Spinal cord (tissue), 9 donors: ENCODE measurements at regions not wholly inside any gene's neighbourhood (a gene's known extent, or its start where the extent isn't known, plus 50 kb on each side); places are given as distances from the start of the nearest gene placed in this dataset.
"Not testable (repeated sequence)": the region's sequence is repeated elsewhere in the genome, so short reads cannot be mapped to it uniquely, and the experiment has no call there.

Experiments used
- DNase-seq, 6 donors: peaks; one replicate each; pipeline versions ENCODE4 v3.0.0 to v3.0.0-alpha.2; 2013 to 2015; ENCODE audit warnings: low spot score in 6 of 6, low read depth in 4 of 6
- H3K27ac ChIP-seq: one replicate; pipeline ENCODE4 v1.5.1; 2013; ENCODE audit warnings: low read depth, low read length, control low read depth
- H3K27me3 ChIP-seq: one replicate; pipeline ENCODE4 v1.6.1; 2013; ENCODE audit warnings: low read length; ENCODE audit not compliant: control insufficient read depth, insufficient read depth
- H3K36me3 ChIP-seq: one replicate; pipeline ENCODE4 v1.6.1; 2013; ENCODE audit warnings: low read length; ENCODE audit not compliant: control insufficient read depth, insufficient read depth
- H3K4me1 ChIP-seq: one replicate; pipeline ENCODE4 v1.6.1; 2013; ENCODE audit warnings: low read length; ENCODE audit not compliant: control insufficient read depth, insufficient read depth
- H3K4me3 ChIP-seq: one replicate; pipeline ENCODE4 v1.5.1; 2013; ENCODE audit warnings: low read depth, low read length, control low read depth
- H3K9me3 ChIP-seq: one replicate; pipeline ENCODE4 v1.6.1; 2013; ENCODE audit warnings: low read length; ENCODE audit not compliant: control insufficient read depth, insufficient read depth
- WGBS: methylation state at CpG from one replicate; pipeline ENCODE4 v1.1.5; 2013; ENCODE audit warnings: missing lambda C conversion rate; ENCODE audit not compliant: insufficient coverage; 5-methylcytosine and 5-hydroxymethylcytosine counted together
- donor health status: healthy.

GRCh38 chr7:53229202-53229601, 193.8 kb downstream of the POM121L12 start:
- Histone ChIP-seq H3K36me3 (no peaks in the 10 kb centered on the region), H3K27ac (no peak overlapping the region), H3K9me3 (no peaks in the 10 kb centered on the region), H3K4me3 (no peak overlapping the region), H3K4me1 (no peaks in the 10 kb centered on the region), H3K27me3 (no peaks in the 10 kb centered on the region)
- no CpG with 5 or more reads among the region's 4 CpGs for WGBS
- no peak for DNase-seq

- Histone ChIP-seq H3K27ac (no peak overlapping the region), H3K36me3 (no peaks in the 10 kb centered on the region), H3K27me3 (no peaks in the 10 kb centered on the region), H3K4me1 (no peaks in the 10 kb centered on the region), H3K9me3 (no peaks in the 10 kb centered on the region), H3K4me3 (no peak overlapping the region)
- WGBS: 67% methylated on average over 3 of the region's 4 CpGs
- no peak for DNase-seq
These were observed 202.0 kb downstream of the POM121L12 start for GRCh38 chr7:53237344-53237913.

- no peak for DNase-seq
- 87% methylated on average over 5 of the region's 6 CpGs for WGBS
- H3K36me3 ChIP-seq: no peaks in the 10 kb centered on the region
These were observed 202.7 kb downstream of the POM121L12 start for GRCh38 chr7:53238021-53238605.

GRCh38 chr7:53239151-53239550, 203.7 kb downstream of the POM121L12 start:
- H3K36me3 ChIP-seq, H3K4me3 ChIP-seq, H3K9me3 ChIP-seq, H3K27me3 ChIP-seq, H3K4me1 ChIP-seq, H3K27ac ChIP-seq, DNase-seq: not testable (repeated sequence)
- WGBS: 88% methylated on average over 6 of the region's 7 CpGs

More at GRCh38 chr7:53238021-53238605, 202.7 kb downstream of the POM121L12 start:
- Histone ChIP-seq H3K27me3 (no peaks in the 10 kb centered on the region), H3K9me3 (no peaks in the 10 kb centered on the region), H3K4me1 (no peaks in the 10 kb centered on the region), H3K27ac (no peak overlapping the region), H3K4me3 (no peak overlapping the region)

GRCh38 chr7:53245721-53246120, 210.3 kb downstream of the POM121L12 start:
- DNase-seq: no peak
- H3K4me1 ChIP-seq: no peaks in the 10 kb centered on the region
- 66% methylated on average over 4 of the region's 4 CpGs for WGBS
- no peak overlapping the region for H3K4me3 ChIP-seq
- no peaks in the 10 kb centered on the region for H3K27me3 ChIP-seq
- no peaks in the 10 kb centered on the region for H3K9me3 ChIP-seq
- no peaks in the 10 kb centered on the region for H3K36me3 ChIP-seq
- H3K27ac ChIP-seq: no peak overlapping the region

- H3K4me1 ChIP-seq: no peaks in the 10 kb centered on the region
- no peaks in the 10 kb centered on the region for H3K9me3 ChIP-seq
- H3K4me3 ChIP-seq: no peak overlapping the region
- no peaks in the 10 kb centered on the region for H3K36me3 ChIP-seq
- no peaks in the 10 kb centered on the region for H3K27me3 ChIP-seq
- no peak for DNase-seq
- H3K27ac ChIP-seq: no peak overlapping the region
- WGBS: no CpG with 5 or more reads among the region's 1 CpG
These were observed 211.5 kb downstream of the POM121L12 start for GRCh38 chr7:53246957-53247356.

GRCh38 chr7:53252539-53252938, 217.1 kb downstream of the POM121L12 start:
- H3K27ac ChIP-seq: no peak overlapping the region
- H3K9me3 ChIP-seq: no peaks in the 10 kb centered on the region
- WGBS: no CpG with 5 or more reads among the region's 1 CpG
- no peak overlapping the region for H3K4me3 ChIP-seq
- no peak for DNase-seq
- H3K4me1 ChIP-seq: no peaks in the 10 kb centered on the region
- H3K36me3 ChIP-seq: no peaks in the 10 kb centered on the region
- no peaks in the 10 kb centered on the region for H3K27me3 ChIP-seq

GRCh38 chr7:53272081-53272480, 236.6 kb downstream of the POM121L12 start:
- Histone ChIP-seq H3K36me3 (no peaks in the 10 kb centered on the region), H3K4me1 (no peaks in the 10 kb centered on the region), H3K27ac (no peak overlapping the region), H3K9me3 (no peaks in the 10 kb centered on the region), H3K27me3 (no peaks in the 10 kb centered on the region), H3K4me3 (no peak overlapping the region)
- DNase-seq: no peak
- WGBS: 17% methylated on average over 1 of the region's 4 CpGs

- H3K9me3 ChIP-seq: no peaks in the 10 kb centered on the region
- WGBS: no CpG with 5 or more reads among the region's 5 CpGs
- no peak for DNase-seq
- H3K36me3 ChIP-seq: no peaks in the 10 kb centered on the region
- H3K27me3 ChIP-seq: no peaks in the 10 kb centered on the region
- no peak overlapping the region for H3K27ac ChIP-seq
- no peaks in the 10 kb centered on the region for H3K4me1 ChIP-seq
- no peak overlapping the region for H3K4me3 ChIP-seq
These were observed 245.9 kb downstream of the POM121L12 start for GRCh38 chr7:53281312-53281711.

GRCh38 chr7:53292341-53292740, 256.9 kb downstream of the POM121L12 start:
- WGBS: 88% methylated on average over 1 of the region's 4 CpGs
- H3K4me1 ChIP-seq: no peaks in the 10 kb centered on the region
- H3K9me3 ChIP-seq: no peaks in the 10 kb centered on the region
- H3K27me3 ChIP-seq: no peaks in the 10 kb centered on the region
- H3K27ac ChIP-seq: no peak overlapping the region
- H3K36me3 ChIP-seq: no peaks in the 10 kb centered on the region
- no peak overlapping the region for H3K4me3 ChIP-seq
- no peak for DNase-seq
